ENCODE measurements at regions not wholly inside any gene's neighbourhood (a gene's known extent, or its start where the extent isn't known, plus 50 kb on each side); places are given as distances from the start of the nearest gene placed in this dataset.
"Not testable (repeated sequence)": the region's sequence is repeated elsewhere in the genome, so short reads cannot be mapped to it uniquely, and the experiment has no call there.

- H3K9me3 ChIP-seq; H3K36me3 ChIP-seq (ENCODE audit: low read depth, missing control alignments); H3K4me1 ChIP-seq; H3K4me3 ChIP-seq; DNase-seq; H3K27me3 ChIP-seq; H3K27ac ChIP-seq; intact Hi-C loops (cut with DNase I; ENCODE audit: low total_unique reads): not testable (repeated sequence)
- 66% methylated on average over 3 of the region's 3 CpGs for WGBS, 2 donors
These were observed 635.5 kb downstream of the ZNF716 start for GRCh38 chr7:58085444-58085843.

- DNase-seq: no peak
- no peaks in the 10 kb centered on the region for H3K9me3 ChIP-seq
- no peak overlapping the region for H3K4me3 ChIP-seq
- H3K36me3 ChIP-seq (ENCODE audit: low read depth, missing control alignments): no peaks in the 10 kb centered on the region
- no peaks in the 10 kb centered on the region for H3K4me1 ChIP-seq
- 45 to 54% methylated on average over 40 of the region's 40 CpGs for WGBS, 2 donors
- TF ChIP-seq CTCF (IDR thresholded peaks at IDR 0.05): no peak
- TF ChIP-seq POLR2A (IDR thresholded peaks at IDR 0.05): no peak
- no peak overlapping the region for H3K27ac ChIP-seq
- intact Hi-C loops (cut with DNase I; ENCODE audit: low total_unique reads): no loop called here
- no peaks in the 10 kb centered on the region for H3K27me3 ChIP-seq
These were observed 636.5 kb downstream of the ZNF716 start for GRCh38 chr7:58086461-58086860.

- Histone ChIP-seq H3K27ac (no peak overlapping the region), H3K36me3 (ENCODE audit: low read depth, missing control alignments) (no peaks in the 10 kb centered on the region), H3K4me3 (peak overlapping the region in 1 of 2 donors; percentile 7), H3K27me3 (no peaks in the 10 kb centered on the region), H3K9me3 (no peaks in the 10 kb centered on the region), H3K4me1 (no peaks in the 10 kb centered on the region)
- DNase-seq: no peak
- WGBS, 2 donors: 49 to 50% methylated on average over 62 to 64 of the region's 65 CpGs
- no peak for TF ChIP-seq CTCF (IDR thresholded peaks at IDR 0.05)
- no peak for TF ChIP-seq POLR2A (IDR thresholded peaks at IDR 0.05)
- intact Hi-C loops (cut with DNase I; ENCODE audit: low total_unique reads): no loop called here
These were observed 637.0 kb downstream of the ZNF716 start for GRCh38 chr7:58086871-58087535.

- H3K36me3 ChIP-seq (ENCODE audit: low read depth, missing control alignments): no peaks in the 10 kb centered on the region
- H3K4me1 ChIP-seq: no peaks in the 10 kb centered on the region
- intact Hi-C loops (cut with DNase I; ENCODE audit: low total_unique reads): no loop called here
- peak overlapping the region in 1 of 2 donors; percentile 7 for H3K4me3 ChIP-seq
- H3K9me3 ChIP-seq: no peaks in the 10 kb centered on the region
- no peaks in the 10 kb centered on the region for H3K27me3 ChIP-seq
- no peak overlapping the region for H3K27ac ChIP-seq
- no peak for TF ChIP-seq POLR2A (IDR thresholded peaks at IDR 0.05)
- no peak for TF ChIP-seq CTCF (IDR thresholded peaks at IDR 0.05)
- no peak for DNase-seq
- 57 to 59% methylated on average over 52 to 55 of the region's 56 CpGs for WGBS, 2 donors
These were observed 637.7 kb downstream of the ZNF716 start for GRCh38 chr7:58087536-58088190.

- 72% methylated on average over 7 to 19 of the region's 19 CpGs for WGBS, 2 donors
- not testable (repeated sequence) for DNase-seq, H3K27me3 ChIP-seq
These were observed 638.2 kb downstream of the ZNF716 start for GRCh38 chr7:58088191-58088560.

GRCh38 chr7:58091063-58091462 is 641.1 kb downstream of the ZNF716 start:
- H3K4me1 ChIP-seq; H3K36me3 ChIP-seq (ENCODE audit: low read depth, missing control alignments); H3K9me3 ChIP-seq; H3K4me3 ChIP-seq; H3K27me3 ChIP-seq; DNase-seq; H3K27ac ChIP-seq; intact Hi-C loops (cut with DNase I; ENCODE audit: low total_unique reads): not testable (repeated sequence)
- WGBS, 2 donors: 12% methylated on average over 1 of the region's 1 CpG

More at GRCh38 chr7:58088191-58088560, 638.2 kb downstream of the ZNF716 start:
- H3K4me1 ChIP-seq; H3K27ac ChIP-seq; intact Hi-C loops (cut with DNase I; ENCODE audit: low total_unique reads); H3K4me3 ChIP-seq; H3K36me3 ChIP-seq (ENCODE audit: low read depth, missing control alignments); H3K9me3 ChIP-seq: not testable (repeated sequence)
